ENCODE measurements at regions not wholly inside any gene's neighbourhood (a gene's known extent, or its start where the extent isn't known, plus 50 kb on each side); places are given as distances from the start of the nearest gene placed in this dataset.
A peak's percentile ranks its signal among the peaks of the same experiment; 100 is the strongest.

DNA sequence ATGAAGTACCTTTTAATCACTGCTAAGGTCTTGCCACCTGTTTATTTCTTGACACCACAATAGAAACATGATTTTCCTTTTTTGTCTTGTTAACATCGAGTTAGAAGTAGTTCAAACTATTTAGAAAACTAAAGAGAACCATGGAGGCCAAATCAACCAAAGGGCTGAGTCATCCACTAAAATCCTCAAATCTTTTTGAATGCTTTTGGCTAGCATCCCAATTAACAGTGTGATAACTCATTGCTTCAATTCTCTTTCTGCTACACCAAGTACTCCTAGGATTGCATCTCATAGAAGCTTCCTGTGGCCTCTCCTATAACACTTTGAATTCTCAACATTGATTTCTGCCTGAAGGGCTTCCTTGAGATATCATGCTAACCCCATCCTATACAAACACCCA is 159.9 kb upstream of the MMADHC start:
- H3K36me3 ChIP-seq (ENCODE audit: low read depth) = no peaks in the 10 kb centered on the region
- H3K9me2 ChIP-seq (ENCODE audit: insufficient read depth) = no peaks in the 10 kb centered on the region
- peaks cover 31% of the 10 kb centered on the region for H3K4me1 ChIP-seq (ENCODE audit: insufficient read depth)
- H3K27ac ChIP-seq = no peak overlapping the region
- H3F3A ChIP-seq (ENCODE audit: insufficient read depth) = peaks cover 24% of the 10 kb centered on the region
- TF ChIP-seq EZH2 (IDR thresholded peaks at IDR 0.05; ENCODE audit: insufficient read depth, poor library complexity, severe bottlenecking) = no peak
- no peak for TF ChIP-seq EZH2phosphoT487 (IDR thresholded peaks at IDR 0.05; ENCODE audit: insufficient read depth, low read depth)
- in situ Hi-C loops (cut with MboI) = no loop called here
- no peak overlapping the region for H2AFZ ChIP-seq
- no peaks in the 10 kb centered on the region for H3K79me2 ChIP-seq (ENCODE audit: insufficient read depth)
- no peak for DNase-seq
- no peak overlapping the region for H3K9ac ChIP-seq
- no peak overlapping the region for H3K4me2 ChIP-seq (ENCODE audit: unreplicated experiment)
- no peak overlapping the region for H3K4me3 ChIP-seq
- no peaks in the 10 kb centered on the region for H4K20me1 ChIP-seq (ENCODE audit: insufficient read depth)
- 33 to 65% methylated on average over 1 of the region's 1 CpG for WGBS, 2 experiments (ENCODE audit: low coverage in 1 of 2, low lambda C conversion rate in 2 of 2, missing lambda C conversion rate in 2 of 2)
- no peaks in the 10 kb centered on the region for H3K9me3 ChIP-seq (ENCODE audit: low read depth)
- no peaks in the 10 kb centered on the region for H3K27me3 ChIP-seq (replicated peaks; ENCODE audit: insufficient read depth)

DNA sequence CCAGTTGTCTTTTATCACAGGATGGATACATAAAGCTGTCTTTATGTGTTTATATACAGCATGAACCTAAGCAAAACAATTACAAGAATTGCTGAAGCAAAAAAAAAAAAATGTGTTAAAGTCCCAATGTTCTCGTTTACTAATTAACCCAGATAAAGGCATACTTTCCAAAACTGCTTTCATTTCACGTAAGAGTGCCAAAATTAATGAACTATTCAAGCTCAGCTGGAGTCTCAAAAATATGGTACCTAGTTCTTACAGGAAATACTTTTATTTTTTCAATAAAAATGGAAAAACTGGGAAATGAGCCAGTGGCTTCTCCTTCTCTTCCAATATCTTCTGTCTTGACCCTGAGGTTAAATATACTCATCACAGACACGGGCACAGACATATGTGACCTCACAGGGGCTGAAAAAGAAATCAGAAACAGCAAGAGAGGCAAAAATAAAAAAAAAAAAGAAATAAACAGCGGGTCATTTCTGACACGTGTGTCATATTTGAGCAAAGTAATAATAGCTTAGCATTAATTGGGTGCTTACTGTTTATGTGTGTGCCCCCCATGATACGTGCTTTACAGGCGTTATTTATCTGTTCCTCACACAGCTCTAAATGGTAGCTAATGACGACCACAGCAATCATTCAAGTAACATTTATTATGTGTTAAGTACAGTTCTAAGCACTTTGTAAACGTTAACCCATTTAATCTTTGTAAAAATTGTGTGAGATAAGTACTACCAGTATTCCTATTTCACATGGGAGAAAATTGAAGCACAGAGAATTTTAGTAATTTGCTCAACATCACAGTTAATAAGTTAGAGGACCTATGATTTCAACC is 158.0 kb upstream of the MMADHC start:
- Histone ChIP-seq H3F3A (ENCODE audit: insufficient read depth) (peaks cover 42% of the 10 kb centered on the region), H3K9ac (no peak overlapping the region), H4K20me1 (ENCODE audit: insufficient read depth) (no peaks in the 10 kb centered on the region), H3K36me3 (ENCODE audit: low read depth) (no peaks in the 10 kb centered on the region), H3K27me3 (replicated peaks; ENCODE audit: insufficient read depth) (no peaks in the 10 kb centered on the region), H3K9me3 (ENCODE audit: low read depth) (no peaks in the 10 kb centered on the region), H3K4me1 (ENCODE audit: insufficient read depth) (peaks cover 49% of the 10 kb centered on the region), H2AFZ (peak overlapping the region; percentile 30; the same call in 1 of the 2 replicates), H3K79me2 (ENCODE audit: insufficient read depth) (no peaks in the 10 kb centered on the region), H3K4me2 (ENCODE audit: unreplicated experiment) (peak overlapping the region; percentile 76), H3K4me3 (no peak overlapping the region), H3K27ac (peak overlapping the region; percentile 82), H3K9me2 (ENCODE audit: insufficient read depth) (no peaks in the 10 kb centered on the region)
- DNase-seq = no peak
- TF ChIP-seq EZH2 (IDR thresholded peaks at IDR 0.05; ENCODE audit: insufficient read depth, poor library complexity, severe bottlenecking) (no peak), EZH2phosphoT487 (IDR thresholded peaks at IDR 0.05; ENCODE audit: insufficient read depth, low read depth) (no peak)
- WGBS, 2 experiments (ENCODE audit: low coverage in 1 of 2, low lambda C conversion rate in 2 of 2, missing lambda C conversion rate in 2 of 2) = 86 to 88% methylated on average over 9 of the region's 9 CpGs
- in situ Hi-C loops (cut with MboI) = no loop called here

DNA sequence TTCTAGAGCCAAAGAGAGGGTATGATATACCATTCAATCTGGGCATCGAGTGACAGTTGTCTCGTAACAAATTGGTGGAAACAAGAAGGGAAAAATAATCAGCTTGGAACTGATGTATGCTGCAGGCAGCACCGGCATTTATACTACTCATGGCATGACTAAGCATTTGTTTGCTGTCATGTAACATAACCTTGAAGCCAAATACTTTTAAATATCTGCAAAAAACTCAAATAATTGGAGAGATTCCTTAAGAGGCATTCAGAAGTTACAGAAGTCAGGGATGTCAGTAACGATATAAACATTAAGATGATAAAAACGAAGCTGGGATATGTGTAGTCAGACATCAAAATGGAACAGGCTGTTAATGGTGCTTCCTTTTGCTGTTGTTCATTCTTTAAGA is 157.3 kb upstream of the MMADHC start:
- TF ChIP-seq EZH2phosphoT487 (IDR thresholded peaks at IDR 0.05; ENCODE audit: insufficient read depth, low read depth) = no peak
- TF ChIP-seq EZH2 (IDR thresholded peaks at IDR 0.05; ENCODE audit: insufficient read depth, poor library complexity, severe bottlenecking) = no peak
- H3K79me2 ChIP-seq (ENCODE audit: insufficient read depth) = no peaks in the 10 kb centered on the region
- no peaks in the 10 kb centered on the region for H4K20me1 ChIP-seq (ENCODE audit: insufficient read depth)
- H3K4me1 ChIP-seq (ENCODE audit: insufficient read depth) = peaks cover 57% of the 10 kb centered on the region
- in situ Hi-C loops (cut with MboI) = no loop called here
- 21 to 24% methylated on average over 5 of the region's 5 CpGs for WGBS, 2 experiments (ENCODE audit: low coverage in 1 of 2, low lambda C conversion rate in 2 of 2, missing lambda C conversion rate in 2 of 2)
- H3K27me3 ChIP-seq (replicated peaks; ENCODE audit: insufficient read depth) = no peaks in the 10 kb centered on the region
- H3K9me2 ChIP-seq (ENCODE audit: insufficient read depth) = no peaks in the 10 kb centered on the region
- no peaks in the 10 kb centered on the region for H3K36me3 ChIP-seq (ENCODE audit: low read depth)
- peak overlapping the region; percentile 44 for H3K9ac ChIP-seq
- peak overlapping the region; percentile 76 for H3K4me2 ChIP-seq (ENCODE audit: unreplicated experiment)
- peak overlapping the region; percentile 30; the same call in 1 of the 2 replicates for H2AFZ ChIP-seq
- H3K4me3 ChIP-seq = peak overlapping the region; percentile 39
- DNase-seq = peak; percentile 79
- H3F3A ChIP-seq (ENCODE audit: insufficient read depth) = peaks cover 47% of the 10 kb centered on the region
- H3K9me3 ChIP-seq (ENCODE audit: low read depth) = no peaks in the 10 kb centered on the region
- peak overlapping the region; percentile 82 for H3K27ac ChIP-seq

DNA sequence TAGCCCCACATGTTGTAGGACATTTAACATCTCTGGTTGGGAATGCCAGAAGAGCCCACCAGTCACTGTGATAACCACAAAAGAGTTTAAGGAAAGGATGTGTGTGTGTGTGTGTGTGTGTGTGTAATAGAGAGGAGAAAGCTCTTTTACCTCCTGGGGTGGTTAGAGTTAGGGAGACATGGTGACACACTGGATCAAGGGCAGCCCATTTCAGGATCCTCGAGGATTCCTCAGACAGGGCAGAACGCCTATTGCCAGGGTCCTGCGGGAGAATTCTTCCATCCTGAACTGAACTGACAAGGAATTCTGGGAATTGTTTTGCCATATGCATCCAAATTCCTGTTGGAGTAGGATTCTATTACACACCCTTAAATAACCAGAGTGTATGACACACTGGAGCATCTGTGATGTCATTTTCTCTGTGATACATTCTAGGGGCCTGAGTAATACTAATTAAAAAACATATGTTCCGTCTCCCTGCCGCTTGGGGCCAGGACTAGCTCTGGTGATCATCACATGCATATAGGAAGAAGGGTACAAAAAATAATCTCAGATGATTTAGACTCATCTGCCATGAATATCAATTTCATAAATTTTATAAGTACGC is 156.4 kb upstream of the MMADHC start:
- Histone ChIP-seq H3F3A (ENCODE audit: insufficient read depth) (peaks cover 55% of the 10 kb centered on the region), H4K20me1 (ENCODE audit: insufficient read depth) (no peaks in the 10 kb centered on the region), H2AFZ (no peak overlapping the region), H3K27ac (peak overlapping the region; percentile 82), H3K4me1 (ENCODE audit: insufficient read depth) (peaks cover 66% of the 10 kb centered on the region), H3K9ac (peak overlapping the region; percentile 44), H3K79me2 (ENCODE audit: insufficient read depth) (no peaks in the 10 kb centered on the region), H3K9me3 (ENCODE audit: low read depth) (no peaks in the 10 kb centered on the region), H3K9me2 (ENCODE audit: insufficient read depth) (no peaks in the 10 kb centered on the region), H3K4me2 (ENCODE audit: unreplicated experiment) (peak overlapping the region; percentile 76), H3K27me3 (replicated peaks; ENCODE audit: insufficient read depth) (no peaks in the 10 kb centered on the region), H3K36me3 (ENCODE audit: low read depth) (no peaks in the 10 kb centered on the region), H3K4me3 (peak overlapping the region; percentile 39; the same call in 1 of the 2 replicates)
- peak; percentile 94 for DNase-seq
- TF ChIP-seq EZH2phosphoT487 (IDR thresholded peaks at IDR 0.05; ENCODE audit: insufficient read depth, low read depth) (no peak), EZH2 (IDR thresholded peaks at IDR 0.05; ENCODE audit: insufficient read depth, poor library complexity, severe bottlenecking) (no peak)
- WGBS, 2 experiments (ENCODE audit: low coverage in 1 of 2, low lambda C conversion rate in 2 of 2, missing lambda C conversion rate in 2 of 2) = 12 to 14% methylated on average over 6 of the region's 6 CpGs
- in situ Hi-C loops (cut with MboI) = no loop called here
